OCI-LY7 (cell line): ENCODE measurements at regions not wholly inside any gene's neighbourhood (a gene's known extent, or its start where the extent isn't known, plus 50 kb on each side); places are given as distances from the start of the nearest gene placed in this dataset.

Experiments
- BruUV-seq: library from RNA; stranded (reverse); fragments of 400-500 nt; replicated peaks from 2 replicates; lab custom pipeline; 2021; lab: Mats Ljungman, UMichigan
- CTCF ChIA-PET: fragments of 300-600 bp; sonication (Branson Sonifier 250); formaldehyde crosslinking; loops from one replicate; lab custom pipeline; 2022; ENCODE audit warnings: antibody characterized with exemption; ENCODE audit not compliant: unreplicated experiment; lab: Charles Lee
- POLR2A ChIA-PET: fragments of 300-600 bp; sonication (Branson Sonifier 250); formaldehyde crosslinking; loops from one replicate; lab custom pipeline; 2022; ENCODE audit warnings: antibody characterized with exemption; lab: Charles Lee
- DNase-seq: peaks from one replicate; pipeline ENCODE4 v3.0.0-alpha.2; 2015; ENCODE audit warnings: low spot score
- H2AFZ ChIP-seq: fragments of 200-600 bp; sonication (generic), shearing (Covaris generic); 2 replicates; pipeline ENCODE4 v1.6.1; 2014; ENCODE audit warnings: mild to moderate bottlenecking, antibody characterized with exemption, low read length, moderate library complexity
- H3K27ac ChIP-seq: fragments of 200-600 bp; sonication (generic); 2 replicates; pipeline ENCODE4 v1.5.1; 2014; ENCODE audit warnings: mixed run types, low read depth, mild to moderate bottlenecking, moderate library complexity, low read length, inconsistent platforms; ENCODE audit not compliant: poor library complexity, severe bottlenecking
- H3K36me3 ChIP-seq: fragments of 200-600 bp; sonication (generic); 2 replicates; pipeline ENCODE4 v1.6.1; 2014; ENCODE audit warnings: mild to moderate bottlenecking, antibody characterized with exemption, low read length, moderate library complexity, mixed read lengths; ENCODE audit not compliant: insufficient read depth
- H3K4me1 ChIP-seq: fragments of 200-600 bp; sonication (generic); 2 replicates; pipeline ENCODE4 v1.5.1; 2014; ENCODE audit warnings: mild to moderate bottlenecking, low read length; ENCODE audit not compliant: insufficient read depth, poor library complexity, severe bottlenecking
- H3K4me2 ChIP-seq: fragments of 200-600 bp; sonication (generic); 2 replicates; pipeline ENCODE4 v1.6.1; 2014; ENCODE audit warnings: mild to moderate bottlenecking, low read length
- H3K4me3 ChIP-seq: fragments of 200-600 bp; sonication (generic); 2 replicates; pipeline ENCODE4 v1.5.1; 2014; ENCODE audit warnings: mild to moderate bottlenecking, low read depth, low read length; ENCODE audit not compliant: poor library complexity, severe bottlenecking
- H3K79me2 ChIP-seq: fragments of 200-600 bp; sonication (generic); 2 replicates; pipeline ENCODE4 v1.6.1; 2016; ENCODE audit warnings: low read depth, mild to moderate bottlenecking, low read length, moderate library complexity, mixed read lengths; ENCODE audit not compliant: insufficient read depth
- H3K9me2 ChIP-seq: fragments of 200-600 bp; sonication (generic); 2 replicates; pipeline ENCODE4 v1.6.1; 2016; ENCODE audit warnings: mild to moderate bottlenecking, low read length, mixed read lengths; ENCODE audit not compliant: insufficient read depth
- H3K9me3 ChIP-seq: fragments of 200-600 bp; sonication (generic); 2 replicates; pipeline ENCODE4 v1.6.1; 2014; ENCODE audit warnings: mild to moderate bottlenecking, mixed run types, low read length, mixed read lengths
- H4K20me1 ChIP-seq: fragments of 200-600 bp; sonication (generic); 2 replicates; pipeline ENCODE4 v1.6.1; 2014; ENCODE audit warnings: mild to moderate bottlenecking, antibody characterized with exemption, low read length, moderate library complexity, mixed read lengths; ENCODE audit not compliant: insufficient read depth
- CTCF ChIP-seq: fragments of 200-600 bp; sonication (generic); conservative IDR thresholded peaks from 2 replicates; pipeline ENCODE4 v1.5.1; 2014; ENCODE audit warnings: mild to moderate bottlenecking, antibody characterized with exemption, low read length, moderate library complexity, mixed read lengths
- EZH2phosphoT487 ChIP-seq: fragments of 200-600 bp; sonication (generic); IDR thresholded peaks from 2 replicates; pipeline ENCODE4 v1.6.1; 2018; ENCODE audit warnings: low read depth, borderline replicate concordance, mild to moderate bottlenecking, mixed run types, antibody characterized with exemption, low read length, moderate library complexity, mixed read lengths
- intact Hi-C: fragments of 100-400 bp; cut with micrococcal nuclease; formaldehyde crosslinking; loops from one replicate; pipeline ENCODE4 v1.10.0; 2022; ENCODE audit not compliant: unreplicated experiment

- ChIA-PET POLR2A (no interaction called here), CTCF (interaction anchor here (0.6 kb wide), 1 partner anchor 34 kb away, joined by 6 read pairs; no protein-coding TSS in a partner anchor)
- Histone ChIP-seq H2AFZ (no peak overlapping the region), H3K4me3 (no peak overlapping the region), H3K36me3 (no peaks in the 10 kb centered on the region), H4K20me1 (no peaks in the 10 kb centered on the region), H3K9me2 (no peaks in the 10 kb centered on the region), H3K27ac (no peak overlapping the region), H3K9me3 (no peaks in the 10 kb centered on the region), H3K4me1 (no peaks in the 10 kb centered on the region), H3K79me2 (no peaks in the 10 kb centered on the region), H3K4me2 (no peak overlapping the region)
- no TSS peak for BruUV-seq
- no peak for TF ChIP-seq EZH2phosphoT487
- TF ChIP-seq CTCF: no peak
- DNase-seq: no peak
- intact Hi-C loops: no loop called here
Observed at GRCh38 chr20:62533591-62534495, 58.0 kb upstream of the GATA5 start.

- ChIA-PET CTCF (no interaction called here), POLR2A (no interaction called here)
- Histone ChIP-seq H3K4me2 (no peak overlapping the region), H3K36me3 (no peaks in the 10 kb centered on the region), H3K79me2 (no peaks in the 10 kb centered on the region), H3K4me3 (no peak overlapping the region), H4K20me1 (no peaks in the 10 kb centered on the region), H3K9me3 (no peaks in the 10 kb centered on the region), H3K27ac (no peak overlapping the region), H2AFZ (no peak overlapping the region), H3K9me2 (no peaks in the 10 kb centered on the region), H3K4me1 (no peaks in the 10 kb centered on the region)
- no peak for TF ChIP-seq CTCF
- no peak for TF ChIP-seq EZH2phosphoT487
- intact Hi-C loops: no loop called here
- no peak for DNase-seq
- BruUV-seq: no TSS peak
Observed at GRCh38 chr20:62534526-62535221, 58.9 kb upstream of the GATA5 start.
